Activated CD4-positive, alpha-beta T cell treated with anti-CD3 and anti-CD28 coated beads for 48 hours (primary cell): ENCODE measurements at regions not wholly inside any gene's neighbourhood (a gene's known extent, or its start where the extent isn't known, plus 50 kb on each side); places are given as distances from the start of the nearest gene placed in this dataset.

ENCODE experiments used
- DNase-seq: peaks from one replicate; pipeline ENCODE4 v3.0.0-alpha.2; 2020

DNA sequence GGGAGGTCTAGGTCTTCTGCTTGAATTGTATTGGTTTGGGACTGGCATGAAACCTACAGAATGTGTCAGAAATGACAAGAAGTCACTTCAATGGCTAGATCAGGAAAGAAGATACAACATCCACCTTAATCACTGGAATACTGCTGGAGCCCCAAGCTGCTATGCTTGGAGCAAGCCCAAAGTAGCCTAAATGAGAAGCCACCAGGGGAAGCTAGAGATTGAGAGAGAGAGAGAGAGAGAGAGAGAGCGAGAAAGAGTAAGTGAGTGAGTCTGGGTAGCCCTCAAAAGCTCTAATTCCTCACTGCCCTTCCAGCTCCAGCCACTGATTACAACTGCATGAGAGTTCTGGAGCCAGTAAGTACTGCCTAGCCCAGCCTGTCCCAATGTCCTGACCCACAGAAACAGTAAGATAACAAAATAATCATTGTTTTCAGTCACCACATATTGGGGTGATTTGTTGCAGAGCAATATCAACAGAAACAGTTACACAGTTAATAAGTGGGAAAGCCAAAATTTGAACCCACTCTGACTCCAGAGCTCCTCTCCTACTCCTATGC, 529.2 kb upstream of the GOLIM4 start:
- no peak for DNase-seq

DNA sequence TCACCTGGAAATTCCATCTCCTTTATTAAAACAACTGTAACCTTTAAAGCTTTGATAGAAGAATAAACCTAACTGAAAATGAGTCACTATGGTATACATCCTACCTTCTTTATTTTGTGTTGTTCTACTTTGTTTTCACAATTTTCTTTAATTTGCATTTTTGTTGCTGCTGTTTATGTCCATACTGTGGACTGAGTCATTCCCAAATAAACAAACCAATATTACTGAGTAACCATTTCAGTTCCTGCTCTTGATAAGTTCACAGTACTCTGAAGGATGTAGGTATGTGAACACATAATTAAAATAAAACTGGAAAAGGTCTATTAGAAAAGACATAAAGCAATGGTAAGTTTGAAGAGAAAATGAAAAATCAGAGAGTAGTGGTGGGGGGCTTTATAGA, 528.5 kb upstream of the GOLIM4 start:
- no peak for DNase-seq

DNA sequence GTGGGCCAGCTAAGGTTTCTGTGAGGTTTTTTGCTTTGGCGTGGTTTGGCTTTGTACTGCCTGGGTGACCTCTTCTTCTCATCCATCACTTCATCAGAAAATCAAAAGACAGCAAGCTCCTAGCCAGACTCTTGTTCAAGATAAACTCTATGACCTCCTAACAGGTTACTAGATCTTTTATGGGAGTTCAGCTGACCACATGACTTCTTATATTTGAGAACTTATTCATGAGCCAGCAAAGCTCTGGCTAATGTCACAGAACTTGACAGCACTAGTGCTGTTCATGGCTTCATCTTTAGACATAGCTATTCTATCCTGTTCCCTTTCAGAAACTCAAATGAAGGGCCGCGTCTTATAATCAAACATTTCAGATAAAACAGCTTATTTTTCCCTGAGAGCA, 527.1 kb upstream of the GOLIM4 start:
- DNase-seq, result no peak

DNA sequence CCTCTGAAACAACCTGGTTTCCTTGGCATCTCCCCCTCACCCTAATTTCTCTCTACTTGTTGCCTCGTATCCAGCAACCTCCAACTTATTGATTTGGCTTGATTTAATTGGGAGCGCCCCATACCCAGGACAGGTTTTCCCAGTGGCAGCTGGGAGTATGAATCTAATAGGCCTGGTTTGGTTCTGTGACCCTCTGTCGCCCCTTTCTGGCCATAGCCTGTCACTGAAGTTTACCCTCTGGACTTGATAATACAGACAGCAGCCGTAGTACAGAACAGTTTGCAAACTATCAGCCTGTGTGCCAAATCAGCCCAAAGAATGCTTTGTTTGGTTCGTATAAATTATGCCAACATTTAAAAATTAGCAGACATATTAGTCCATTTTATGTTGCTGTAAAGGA, 525.1 kb upstream of the GOLIM4 start:
- DNase-seq, result peak; percentile 5

DNA sequence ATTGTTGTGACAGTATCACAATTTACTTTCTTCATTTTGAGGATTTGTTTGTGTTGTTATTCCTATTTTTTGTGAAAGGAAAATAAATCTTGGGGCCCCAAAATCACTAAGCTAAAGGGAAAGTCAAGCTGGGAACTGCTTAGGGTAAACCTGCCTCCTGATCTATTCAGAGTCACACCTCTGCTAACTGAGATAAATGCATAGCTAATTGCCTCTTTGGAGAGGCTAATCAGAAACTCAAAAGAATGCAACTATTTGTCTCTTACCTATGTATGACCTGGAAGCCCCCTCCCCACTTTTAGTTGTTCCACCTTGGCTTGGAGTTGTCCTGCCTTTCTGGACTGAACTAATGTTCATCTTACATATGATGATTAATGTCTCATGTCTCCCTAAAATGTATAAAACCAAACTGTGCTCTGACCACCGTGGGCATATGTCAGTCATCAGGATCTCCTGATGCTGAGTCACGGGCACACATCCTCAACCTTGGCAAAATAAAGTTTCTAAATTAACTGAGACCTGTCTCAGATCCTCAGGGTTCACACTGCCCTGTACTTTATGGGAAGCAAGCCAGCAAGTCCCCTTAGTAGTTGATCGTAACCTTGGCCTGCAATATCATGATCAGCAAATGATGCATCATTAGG, 523.2 kb upstream of the GOLIM4 start:
- no peak for DNase-seq

DNA sequence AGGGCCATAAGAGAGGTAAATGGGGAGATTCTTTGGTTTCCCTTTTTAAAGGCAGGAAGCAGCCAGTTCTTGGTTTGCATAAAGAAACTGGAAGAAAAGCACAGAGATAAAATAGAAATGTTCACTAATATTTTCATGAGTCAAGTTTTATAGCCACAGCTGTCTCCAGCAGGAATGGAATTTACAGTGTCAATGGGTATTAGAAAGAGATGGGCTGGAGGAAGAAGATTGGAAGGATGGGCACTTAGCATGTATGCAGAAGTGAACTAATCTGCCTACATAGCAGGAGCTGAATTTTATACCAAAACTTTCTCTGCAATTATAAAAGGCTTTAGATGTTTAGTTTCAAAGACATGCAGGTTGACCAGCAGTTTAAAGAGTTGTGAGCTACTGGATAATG, 521.9 kb upstream of the GOLIM4 start:
- DNase-seq, result no peak

DNA sequence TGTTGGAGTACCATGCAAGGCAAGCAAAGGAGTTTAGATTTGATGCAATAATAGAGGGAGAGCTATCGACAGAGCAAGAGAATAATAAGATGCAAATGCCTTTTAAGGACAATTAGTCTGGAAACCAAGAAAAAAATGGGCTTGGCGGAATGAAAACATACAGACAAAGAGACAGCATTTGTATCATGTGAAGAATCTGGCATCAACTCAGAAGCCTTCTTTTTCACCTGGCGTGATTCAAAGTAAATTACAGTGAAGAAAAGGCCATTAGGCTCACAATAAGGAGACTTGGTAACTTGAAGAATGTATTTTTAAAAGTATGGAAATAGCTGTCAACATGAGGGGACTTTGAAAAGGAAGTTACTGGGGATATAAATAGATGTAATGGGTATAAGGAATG, 521.2 kb upstream of the GOLIM4 start:
- no peak for DNase-seq

DNA sequence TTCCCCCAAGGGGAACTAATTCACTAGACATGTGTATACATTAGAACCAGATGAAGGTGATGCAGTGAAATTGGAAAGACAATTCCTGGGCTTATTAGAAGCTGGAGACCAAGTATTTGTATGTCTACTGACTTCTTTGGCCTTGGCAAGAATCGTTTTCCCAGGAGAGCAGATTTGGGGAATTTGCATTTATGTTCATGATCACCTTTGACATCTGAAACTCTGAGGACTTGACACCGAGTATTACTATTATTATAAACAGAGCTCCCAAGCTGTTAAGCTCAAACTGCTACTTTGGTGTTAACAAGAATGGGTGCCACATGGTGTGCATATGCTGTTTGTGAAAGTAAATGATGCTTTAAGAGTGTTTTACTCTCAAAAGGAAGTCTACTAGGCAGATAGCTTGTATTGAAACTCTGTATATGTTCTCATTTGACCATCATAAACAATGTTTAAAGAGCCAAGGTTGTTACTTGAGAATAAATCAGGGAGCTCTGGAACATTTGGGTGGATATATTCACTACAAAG, 519.8 kb upstream of the GOLIM4 start:
- no peak for DNase-seq

DNA sequence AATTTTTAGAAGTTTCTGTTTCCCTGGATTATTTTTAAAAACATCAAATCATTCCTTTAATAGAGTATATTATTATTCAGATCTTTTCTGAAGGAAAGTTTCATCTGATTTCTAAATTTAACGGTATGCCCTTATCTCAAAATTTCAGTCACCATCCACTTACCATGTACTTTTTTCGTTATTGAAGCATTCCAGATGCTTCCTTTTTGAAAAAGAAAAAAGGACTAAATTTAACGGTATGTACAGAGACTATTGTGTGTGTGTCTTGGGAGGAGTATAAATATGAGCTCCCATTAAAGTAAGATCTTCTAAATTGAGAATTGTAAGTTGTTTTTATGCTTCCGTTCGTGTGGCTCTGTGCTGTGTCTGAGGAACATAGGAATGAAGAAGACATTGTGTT, 517.4 kb upstream of the GOLIM4 start:
- DNase-seq, result no peak

DNA sequence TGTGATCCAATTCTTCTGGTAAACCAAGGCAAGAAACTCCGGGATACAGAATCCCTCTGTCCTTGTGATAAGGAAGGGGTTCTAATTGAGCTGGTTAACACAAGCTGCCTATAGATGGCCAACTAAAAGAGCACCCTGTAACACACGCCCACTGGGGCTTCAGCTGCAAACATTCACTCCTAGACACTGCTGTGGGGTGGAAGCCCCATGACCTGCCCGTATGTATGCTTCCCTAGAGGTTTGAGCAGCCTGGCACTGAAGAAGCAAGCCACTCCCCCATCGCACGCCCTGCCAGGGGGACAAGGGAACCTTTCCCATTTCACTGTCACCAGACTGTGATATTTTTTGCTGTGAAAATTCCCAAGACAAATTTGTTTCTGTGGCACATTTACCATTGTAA, 516.9 kb upstream of the GOLIM4 start:
- no peak for DNase-seq

DNA sequence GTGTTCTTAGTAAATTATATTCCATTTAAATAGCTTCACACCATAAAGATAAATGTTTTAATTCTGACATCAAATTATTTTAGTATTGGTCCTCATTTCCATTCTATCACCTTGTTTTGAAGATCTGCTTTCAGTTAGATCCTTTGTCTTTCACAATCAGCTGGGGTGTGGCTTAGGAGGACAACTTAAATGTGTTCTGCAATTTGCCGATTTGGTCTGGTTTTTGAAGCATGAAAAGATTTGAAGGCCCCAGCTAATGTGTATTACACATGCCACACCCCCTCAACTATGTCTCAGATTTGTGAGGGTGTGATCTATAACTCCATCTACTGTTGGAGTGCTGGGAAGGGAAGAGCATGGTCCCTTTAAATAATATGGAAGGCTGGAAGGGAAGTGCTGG, 516.1 kb upstream of the GOLIM4 start:
- no peak for DNase-seq

DNA sequence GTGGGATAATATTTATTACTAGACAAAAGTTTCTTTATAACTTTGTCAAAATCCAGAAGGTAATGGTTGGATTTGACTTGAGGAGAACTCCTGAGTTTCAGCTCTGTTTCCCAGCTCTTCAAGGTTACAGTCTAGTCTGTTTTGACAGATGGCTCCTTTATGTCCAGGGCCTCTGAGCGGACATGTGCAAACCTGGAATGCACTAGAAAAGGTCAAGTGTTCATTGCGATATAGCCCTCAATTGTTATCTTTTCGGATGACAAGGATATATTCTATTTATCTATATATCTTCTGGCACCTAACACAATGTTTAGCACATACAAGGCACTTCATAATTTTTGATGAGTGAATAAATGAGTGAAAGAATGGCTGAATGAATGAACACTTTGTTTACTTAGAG, 513.2 kb upstream of the GOLIM4 start:
- no peak for DNase-seq

DNA sequence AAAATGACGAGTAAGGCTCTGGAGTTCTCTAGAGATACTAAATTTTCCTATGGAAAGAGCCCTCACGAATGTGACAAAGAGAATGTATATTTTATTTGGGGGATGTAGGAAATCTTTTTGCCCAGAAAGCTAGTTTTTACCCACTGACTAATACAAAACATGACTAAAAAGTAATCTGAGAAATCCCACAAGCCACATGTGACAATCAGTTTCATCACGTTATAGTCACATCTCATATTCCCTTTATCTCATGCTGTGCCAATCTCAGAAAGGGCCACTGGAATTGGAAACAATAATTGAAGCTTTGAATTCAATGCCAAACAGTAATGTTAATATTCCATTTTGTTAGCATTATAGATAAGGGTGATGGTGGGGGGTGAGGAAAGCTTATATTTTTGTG, 509.0 kb upstream of the GOLIM4 start:
- DNase-seq, result no peak

DNA sequence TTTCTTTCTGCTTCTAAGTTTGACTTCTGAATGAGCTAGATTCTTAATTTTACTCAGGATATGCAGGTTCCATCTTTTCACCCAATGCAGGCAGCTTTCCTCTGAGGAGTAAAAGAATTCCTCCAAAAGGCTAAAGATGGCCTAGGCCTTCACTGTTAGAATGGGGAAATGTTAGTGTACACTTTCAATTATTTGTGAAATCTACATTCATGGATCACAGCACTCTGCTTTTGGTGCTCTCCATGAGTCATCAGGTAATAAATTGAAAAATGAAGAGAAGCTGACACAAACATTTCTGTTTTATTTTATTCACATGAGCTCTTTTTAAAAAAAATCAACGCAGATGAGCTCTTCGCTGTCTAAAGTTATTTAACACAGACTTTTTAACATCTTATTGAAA, 502.5 kb upstream of the GOLIM4 start:
- no peak for DNase-seq

DNA sequence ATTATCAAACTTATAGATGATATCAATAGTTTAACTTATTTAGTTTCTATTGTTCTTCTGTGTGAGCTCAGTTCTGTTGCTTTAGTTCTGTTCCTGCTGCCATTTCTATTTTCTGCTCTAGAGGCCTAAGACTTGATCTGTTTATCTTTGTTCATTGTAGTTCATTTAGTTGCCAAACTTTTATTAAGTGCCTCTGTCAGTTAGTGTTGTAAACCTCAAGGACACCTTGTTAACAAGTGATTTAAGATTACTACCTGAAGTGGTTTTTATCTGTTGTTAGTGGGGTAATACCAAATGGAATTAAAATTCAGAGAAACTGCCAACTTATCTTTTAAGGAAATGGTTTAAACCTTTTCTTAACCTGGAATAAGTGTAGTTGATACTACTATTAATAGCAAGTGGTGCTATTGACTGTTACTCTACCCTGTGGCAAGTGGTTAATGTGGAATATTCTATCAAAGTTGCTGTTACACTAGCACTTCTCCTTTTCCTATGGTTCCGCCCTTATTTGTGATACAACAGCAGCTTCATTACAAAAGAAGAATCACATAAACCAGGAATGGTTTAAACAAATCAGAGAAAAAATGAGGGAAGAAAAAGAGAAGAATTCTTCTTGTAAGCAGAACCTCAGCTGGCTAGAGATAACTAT, 500.6 kb upstream of the GOLIM4 start:
- DNase-seq, result no peak

DNA sequence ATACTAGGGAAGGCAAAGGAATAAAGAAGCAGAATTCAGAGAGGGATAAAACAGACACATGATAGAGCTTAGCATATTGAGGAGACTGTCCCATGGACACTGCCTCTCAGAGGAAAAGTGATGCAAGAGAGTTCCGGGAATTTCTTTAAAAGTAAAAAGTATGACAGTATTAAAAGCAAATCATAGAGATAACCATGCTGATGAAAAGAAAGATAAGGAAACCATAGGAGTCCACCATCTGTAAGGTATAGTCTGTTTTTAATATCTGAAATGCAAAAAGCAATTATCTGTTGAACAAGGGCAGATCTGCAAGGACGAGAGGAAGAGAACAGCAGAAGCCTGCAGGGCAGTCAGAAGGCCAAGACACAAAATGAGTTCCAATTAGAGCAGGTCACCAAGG, 495.9 kb upstream of the GOLIM4 start:
- no peak for DNase-seq

DNA sequence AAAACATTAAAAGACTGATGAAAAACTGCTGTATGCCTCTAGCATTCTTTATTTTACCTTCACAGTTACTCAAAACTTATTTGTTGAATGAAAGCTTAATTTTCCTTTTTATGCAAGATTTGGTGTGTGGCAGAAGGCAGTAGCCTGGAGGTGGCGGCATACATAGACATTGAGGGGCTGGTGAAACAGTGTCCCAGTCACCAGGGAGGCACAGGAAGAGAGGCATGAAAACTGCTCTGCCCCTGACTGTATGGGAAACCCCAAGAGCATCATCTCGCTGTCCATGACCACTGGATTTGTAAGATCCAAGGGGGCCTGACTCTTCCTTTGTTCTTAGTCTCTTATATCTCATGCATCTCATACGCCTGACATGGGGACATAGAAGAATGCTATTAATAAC, 493.7 kb upstream of the GOLIM4 start:
- no peak for DNase-seq

DNA sequence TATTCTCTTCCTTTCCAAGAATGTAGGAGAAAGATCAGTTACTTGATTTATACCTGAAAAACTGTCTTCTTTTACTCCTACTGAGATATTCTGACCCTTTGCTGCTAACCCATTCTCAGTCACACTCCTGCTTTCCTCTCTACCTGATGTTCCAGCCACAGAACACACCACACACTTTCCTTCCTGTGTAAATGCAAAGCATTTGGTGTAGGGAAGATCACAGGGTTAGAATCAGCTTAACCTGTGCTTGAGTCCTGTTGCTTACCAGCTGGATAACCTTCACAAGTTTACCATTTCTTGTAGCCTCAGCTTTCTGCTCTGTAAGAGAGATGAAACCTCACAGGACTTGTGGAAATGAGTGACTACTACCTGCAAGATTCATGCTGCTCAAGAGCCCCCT, 489.8 kb upstream of the GOLIM4 start:
- DNase-seq, result no peak

DNA sequence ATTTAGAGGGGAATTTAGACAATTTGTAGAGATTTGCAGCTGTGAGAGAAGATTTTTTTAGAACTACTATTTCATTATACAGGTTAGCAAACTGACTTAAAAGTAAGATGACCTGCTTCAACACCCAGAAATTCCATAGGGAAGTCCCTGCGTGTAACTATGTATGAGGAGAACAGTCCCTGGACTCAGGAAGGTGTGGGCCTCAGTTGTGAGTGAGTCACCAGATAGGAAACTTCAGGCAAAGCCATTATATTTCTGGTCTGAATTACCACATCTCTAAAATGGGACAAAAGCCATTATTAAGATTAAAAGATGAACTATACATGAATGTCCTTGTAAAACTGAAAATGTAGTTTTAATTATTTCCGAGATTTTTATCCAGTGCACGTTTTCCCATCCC, 488.3 kb upstream of the GOLIM4 start:
- DNase-seq, result no peak

DNA sequence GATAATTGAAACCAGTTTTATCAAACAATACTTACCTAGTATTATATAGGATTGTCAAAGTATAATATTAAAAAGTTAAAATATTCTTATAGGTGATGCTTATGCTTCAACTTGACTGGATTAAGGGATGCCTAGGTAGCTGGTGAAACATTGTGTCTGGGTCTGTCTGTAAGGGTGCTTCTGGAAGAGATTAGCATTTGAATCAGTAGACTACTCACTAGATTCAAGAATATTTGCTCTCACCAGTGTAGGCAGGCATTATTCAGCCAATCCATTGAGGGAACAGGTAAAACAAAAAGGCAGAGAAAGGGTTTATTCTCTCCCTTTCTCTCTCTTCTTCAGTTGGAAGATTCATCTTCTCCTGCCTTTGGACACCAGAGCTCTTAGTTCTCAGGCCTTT, 486.8 kb upstream of the GOLIM4 start:
- no peak for DNase-seq

DNA sequence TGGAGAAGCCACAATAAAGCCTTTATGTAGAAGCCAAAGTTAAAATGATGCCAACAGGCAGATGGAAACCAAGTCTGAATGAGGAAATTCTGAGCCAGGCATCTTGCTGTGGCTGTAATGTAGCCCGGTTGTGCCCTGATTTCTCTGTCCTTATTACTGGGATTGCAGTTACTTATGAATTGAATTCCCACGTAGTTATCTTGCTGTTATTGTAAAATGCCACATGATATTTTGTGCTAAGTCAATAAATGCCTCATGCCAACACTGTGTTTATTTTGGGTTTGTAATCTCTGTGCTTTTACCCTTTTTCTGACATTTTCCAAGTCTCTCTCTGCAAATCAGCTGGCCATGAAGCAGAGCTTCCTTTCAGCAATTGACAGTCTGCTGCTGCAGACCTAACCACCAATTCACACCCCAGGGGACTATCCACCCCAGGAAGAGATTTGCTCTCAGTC, 486.1 kb upstream of the GOLIM4 start:
- DNase-seq, result no peak

DNA sequence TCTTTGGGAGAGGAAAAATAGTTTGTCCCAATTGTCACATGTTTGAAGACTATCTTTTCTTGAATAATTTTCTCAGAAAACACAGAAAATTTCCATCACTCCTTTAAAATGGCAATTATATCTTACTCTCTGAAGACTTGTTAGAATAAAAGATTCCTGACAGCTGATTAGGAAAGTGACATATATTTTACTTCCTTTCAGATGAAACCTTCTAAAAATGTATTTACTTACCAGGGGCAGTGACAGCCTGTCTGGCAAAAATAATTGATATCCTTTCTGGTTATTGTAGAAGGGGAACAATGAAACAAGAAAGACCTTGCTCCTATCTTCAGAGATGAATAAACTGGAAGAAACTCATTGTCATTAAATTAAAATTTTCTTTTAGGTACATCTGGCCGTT, 483.3 kb upstream of the GOLIM4 start:
- DNase-seq, result no peak

DNA sequence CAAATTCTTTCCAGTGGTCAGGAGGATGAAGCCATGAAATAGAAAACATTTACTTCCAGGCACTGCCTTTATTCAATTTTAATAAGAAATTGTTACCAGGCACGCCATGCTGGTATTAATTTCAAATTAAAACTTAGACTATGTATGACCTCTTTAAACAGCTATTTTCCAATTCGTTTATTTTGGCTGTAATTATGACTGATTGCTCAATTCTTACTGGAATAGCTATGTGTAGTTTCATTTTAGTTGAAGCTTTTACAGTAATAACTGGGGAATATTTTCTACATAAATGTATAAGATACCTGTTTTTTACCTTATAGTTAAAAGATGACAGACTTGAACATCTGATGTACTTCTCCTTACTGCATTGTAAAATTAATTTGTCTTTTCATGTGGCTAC, 480.0 kb upstream of the GOLIM4 start:
- DNase-seq, result no peak

DNA sequence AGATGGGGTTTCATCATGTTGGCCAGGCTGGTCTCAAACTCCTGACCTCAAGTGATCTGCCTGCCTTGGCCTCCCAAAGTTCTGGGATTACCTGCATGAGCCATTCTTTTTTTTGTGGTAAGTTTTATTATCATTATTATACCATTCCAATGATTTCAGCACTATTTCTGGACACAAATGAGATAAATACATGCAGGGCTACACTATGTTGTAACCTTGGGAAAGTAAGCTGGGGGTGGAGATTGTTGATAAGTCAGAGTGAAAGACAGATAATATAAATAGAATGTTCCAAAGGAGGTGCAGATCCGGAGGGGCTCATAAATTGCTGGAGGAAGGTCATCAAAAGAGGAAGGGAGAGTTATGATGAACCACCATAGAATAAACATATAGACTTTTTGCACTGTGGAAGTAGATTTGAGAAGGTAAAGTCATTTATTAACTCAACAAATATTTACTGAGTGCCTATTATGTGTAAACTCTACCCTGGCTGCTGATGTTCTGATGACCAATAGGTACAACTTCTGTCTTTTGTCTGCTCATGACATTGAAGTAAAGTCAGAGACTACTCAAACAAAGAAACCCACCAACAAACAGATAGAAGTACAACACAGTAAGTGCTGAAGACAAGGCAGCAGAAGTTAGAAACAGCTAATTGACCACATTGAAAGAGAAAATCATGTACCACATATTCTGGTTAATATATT, 478.9 kb upstream of the GOLIM4 start:
- DNase-seq, result no peak
